GM13976 (cell line): ENCODE measurements at regions not wholly inside any gene's neighbourhood (a gene's known extent, or its start where the extent isn't known, plus 50 kb on each side); places are given as distances from the start of the nearest gene placed in this dataset.

Experiments used
- DNase-seq: peaks from one replicate; pipeline ENCODE4 v3.0.0; 2012; ENCODE audit warnings: low spot score
- CTCF ChIP-seq: IDR thresholded peaks from 2 replicates; pipeline ENCODE4 v1.5.1; 2012; ENCODE audit warnings: borderline replicate concordance, mild to moderate bottlenecking; ENCODE audit not compliant: insufficient read depth; ENCODE audit errors: extremely low read depth, missing control alignments, control extremely low read depth
- in situ Hi-C: fragments of 300-500 bp; cut with MboI; formaldehyde crosslinking; loops from one replicate; pipeline ENCODE4 v1.12.0; 2022; ENCODE audit warnings: low sequenced_read_pairs, mixed read lengths, inconsistent platforms; ENCODE audit not compliant: unreplicated experiment

- in situ Hi-C loops = no loop called here
- no peak for DNase-seq
- TF ChIP-seq CTCF = no peak
These were observed 76.8 kb upstream of the TRIO start for GRCh38 chr5:14066326-14066725.

GRCh38 chr5:14064841-14065240 is 78.3 kb upstream of the TRIO start:
- DNase-seq = no peak
- TF ChIP-seq CTCF = no peak
- in situ Hi-C loops = no loop called here

GRCh38 chr5:14063691-14064090 is 79.5 kb upstream of the TRIO start:
- no peak for DNase-seq
- no peak for TF ChIP-seq CTCF
- in situ Hi-C loops = no loop called here

- no peak for DNase-seq
- in situ Hi-C loops = no loop called here
- TF ChIP-seq CTCF = no peak
These were observed 80.0 kb upstream of the TRIO start for GRCh38 chr5:14063138-14063537.

GRCh38 chr5:14062178-14062577 is 81.0 kb upstream of the TRIO start:
- no peak for TF ChIP-seq CTCF
- no peak for DNase-seq

GRCh38 chr5:14061106-14061505 is 82.0 kb upstream of the TRIO start:
- no peak for DNase-seq

More at GRCh38 chr5:14062178-14062577, 81.0 kb upstream of the TRIO start:
- in situ Hi-C loops = no loop called here

More at GRCh38 chr5:14061106-14061505, 82.0 kb upstream of the TRIO start:
- TF ChIP-seq CTCF = no peak
- in situ Hi-C loops = no loop called here
